NCI-H2171 treated with DMSO at 0.1 percent for 48 hours (cell line): ENCODE measurements at regions not wholly inside any gene's neighbourhood (a gene's known extent, or its start where the extent isn't known, plus 50 kb on each side); places are given as distances from the start of the nearest gene placed in this dataset.
"Not testable (repeated sequence)": the region's sequence is repeated elsewhere in the genome, so short reads cannot be mapped to it uniquely, and the experiment has no call there.

Experiments used
- DNase-seq: peaks from one replicate; lab custom pipeline; 2025; lab: John Stamatoyannopoulos, UW

GRCh38 chr3:185995352-185995751, 57.5 kb upstream of the TRA2B start:
- no peak for DNase-seq

- DNase-seq, result no peak
These were observed 55.1 kb upstream of the TRA2B start for GRCh38 chr3:185992831-185993374.

GRCh38 chr3:185990995-185991394, 53.2 kb upstream of the TRA2B start:
- DNase-seq, result not testable (repeated sequence)

- no peak for DNase-seq
These were observed 51.7 kb upstream of the TRA2B start for GRCh38 chr3:185989511-185989910.

GRCh38 chr3:185988816-185989175, 51.0 kb upstream of the TRA2B start:
- no peak for DNase-seq

GRCh38 chr3:185988080-185988815, 50.4 kb upstream of the TRA2B start:
- DNase-seq, result peak; percentile 22
